ENCODE measurements at regions not wholly inside any gene's neighbourhood (a gene's known extent, or its start where the extent isn't known, plus 50 kb on each side); places are given as distances from the start of the nearest gene placed in this dataset.
"Not testable (repeated sequence)": the region's sequence is repeated elsewhere in the genome, so short reads cannot be mapped to it uniquely, and the experiment has no call there.

DNA sequence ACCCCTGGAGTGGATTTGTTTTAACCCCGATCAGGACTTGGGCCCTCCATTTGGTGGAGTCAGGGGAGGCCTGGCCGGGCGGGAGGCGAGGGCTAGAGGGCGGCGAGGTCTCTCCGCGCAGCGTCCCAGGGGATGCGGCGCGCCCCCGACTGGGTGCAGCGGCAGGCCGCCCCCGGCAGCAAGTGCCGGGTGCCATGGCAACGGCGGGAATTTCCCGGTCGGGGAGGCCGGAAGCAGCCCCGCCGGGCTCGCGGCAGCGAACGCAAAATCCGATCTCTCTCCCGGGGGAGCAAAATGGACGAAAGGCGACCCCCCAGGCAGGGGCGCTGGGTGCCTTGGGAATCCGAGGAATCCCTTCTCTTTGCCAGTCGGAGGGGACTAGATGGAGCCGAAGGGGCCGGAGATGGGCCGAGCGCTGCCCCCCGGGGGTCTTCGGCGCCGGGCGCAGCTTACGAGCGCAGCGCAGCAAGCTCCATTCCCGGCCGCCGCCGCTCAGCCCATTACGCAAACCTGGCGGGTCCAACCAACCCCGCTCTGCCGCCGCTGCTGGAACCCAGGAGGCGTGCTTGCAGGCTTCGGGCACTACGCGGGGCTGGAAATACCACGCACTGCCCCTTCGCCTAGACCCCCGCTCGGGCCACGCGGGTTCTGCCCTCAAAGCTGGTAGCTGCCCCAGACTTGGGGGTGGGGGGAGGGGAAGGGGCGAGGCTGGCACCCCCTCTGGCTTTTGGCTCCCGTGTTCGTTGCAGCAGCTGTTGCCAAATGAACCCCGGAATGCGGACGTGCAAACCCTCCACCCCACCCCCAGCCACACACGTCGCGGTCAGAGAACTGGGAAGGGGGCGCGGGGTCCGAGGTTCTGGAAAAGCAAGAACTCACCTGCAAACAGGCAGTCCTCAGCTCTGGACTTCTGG is 73.7 kb upstream of the NBPF8 start:
- H3K27me3 ChIP-seq (ENCODE audit: insufficient read depth, low read length, poor library complexity); H3K4me1 ChIP-seq (ENCODE audit: control insufficient read depth, low read depth, low read length); H3K36me3 ChIP-seq (ENCODE audit: control insufficient read depth, insufficient read depth, low read length); H2BK15ac ChIP-seq (replicated peaks; ENCODE audit: low read depth); H3K23ac ChIP-seq (ENCODE audit: low read length); H3K79me1 ChIP-seq (ENCODE audit: low read length); DNase-seq; H3K4me2 ChIP-seq (ENCODE audit: low read length); H2BK5ac ChIP-seq (ENCODE audit: low read length); H4K5ac ChIP-seq (ENCODE audit: low read length); H3K4ac ChIP-seq (ENCODE audit: low read depth, low read length); H3K4me3 ChIP-seq (ENCODE audit: low read length); H3K27ac ChIP-seq (ENCODE audit: low read depth, low read length); H4K8ac ChIP-seq (ENCODE audit: low read depth, low read length); H3K9ac ChIP-seq (ENCODE audit: low read length); H2BK120ac ChIP-seq (ENCODE audit: low read depth, low read length); H3K18ac ChIP-seq (ENCODE audit: low read length); H3K56ac ChIP-seq (ENCODE audit: low read length); H2AK5ac ChIP-seq (ENCODE audit: low read length); H3K79me2 ChIP-seq (ENCODE audit: control insufficient read depth, insufficient read depth, low read length): not testable (repeated sequence)
- WGBS (ENCODE audit: extremely low coverage, insufficient coverage, low lambda C conversion rate) = no CpG with 5 or more reads among the region's 78 CpGs

- not testable (repeated sequence) for H3K56ac ChIP-seq (ENCODE audit: low read length); H3K79me1 ChIP-seq (ENCODE audit: low read length)
Observed at GRCh38 chr1:120315738-120316137, 99.1 kb upstream of the NBPF8 start.

GRCh38 chr1:120311930-120312329 is 102.9 kb upstream of the NBPF8 start:
- not testable (repeated sequence) for H4K5ac ChIP-seq (ENCODE audit: low read length); H3K4me3 ChIP-seq (ENCODE audit: low read length); H2BK120ac ChIP-seq (ENCODE audit: low read depth, low read length); DNase-seq; H3K4ac ChIP-seq (ENCODE audit: low read depth, low read length); H3K9ac ChIP-seq (ENCODE audit: low read length); H4K8ac ChIP-seq (ENCODE audit: low read depth, low read length); H2BK15ac ChIP-seq (replicated peaks; ENCODE audit: low read depth); H2AK5ac ChIP-seq (ENCODE audit: low read length); H3K79me2 ChIP-seq (ENCODE audit: control insufficient read depth, insufficient read depth, low read length); H3K27me3 ChIP-seq (ENCODE audit: insufficient read depth, low read length, poor library complexity); H2BK5ac ChIP-seq (ENCODE audit: low read length); H3K79me1 ChIP-seq (ENCODE audit: low read length); H3K4me2 ChIP-seq (ENCODE audit: low read length); H3K56ac ChIP-seq (ENCODE audit: low read length); H3K27ac ChIP-seq (ENCODE audit: low read depth, low read length); H3K36me3 ChIP-seq (ENCODE audit: control insufficient read depth, insufficient read depth, low read length); H3K18ac ChIP-seq (ENCODE audit: low read length); H3K23ac ChIP-seq (ENCODE audit: low read length); H3K4me1 ChIP-seq (ENCODE audit: control insufficient read depth, low read depth, low read length)
- WGBS (ENCODE audit: extremely low coverage, insufficient coverage, low lambda C conversion rate) = no CpG with 5 or more reads among the region's 2 CpGs

More at GRCh38 chr1:120315738-120316137, 99.1 kb upstream of the NBPF8 start:
- not testable (repeated sequence) for H2BK15ac ChIP-seq (replicated peaks; ENCODE audit: low read depth); H3K9ac ChIP-seq (ENCODE audit: low read length); H3K36me3 ChIP-seq (ENCODE audit: control insufficient read depth, insufficient read depth, low read length); H3K27me3 ChIP-seq (ENCODE audit: insufficient read depth, low read length, poor library complexity); H3K79me2 ChIP-seq (ENCODE audit: control insufficient read depth, insufficient read depth, low read length); H4K5ac ChIP-seq (ENCODE audit: low read length); H4K8ac ChIP-seq (ENCODE audit: low read depth, low read length); H3K23ac ChIP-seq (ENCODE audit: low read length); H2AK5ac ChIP-seq (ENCODE audit: low read length); H3K18ac ChIP-seq (ENCODE audit: low read length); H3K4me2 ChIP-seq (ENCODE audit: low read length); H2BK5ac ChIP-seq (ENCODE audit: low read length); H3K4me3 ChIP-seq (ENCODE audit: low read length); H2BK120ac ChIP-seq (ENCODE audit: low read depth, low read length); H3K27ac ChIP-seq (ENCODE audit: low read depth, low read length); H3K4me1 ChIP-seq (ENCODE audit: control insufficient read depth, low read depth, low read length); DNase-seq; H3K4ac ChIP-seq (ENCODE audit: low read depth, low read length)
- WGBS (ENCODE audit: extremely low coverage, insufficient coverage, low lambda C conversion rate) = no CpG with 5 or more reads among the region's 2 CpGs

DNA sequence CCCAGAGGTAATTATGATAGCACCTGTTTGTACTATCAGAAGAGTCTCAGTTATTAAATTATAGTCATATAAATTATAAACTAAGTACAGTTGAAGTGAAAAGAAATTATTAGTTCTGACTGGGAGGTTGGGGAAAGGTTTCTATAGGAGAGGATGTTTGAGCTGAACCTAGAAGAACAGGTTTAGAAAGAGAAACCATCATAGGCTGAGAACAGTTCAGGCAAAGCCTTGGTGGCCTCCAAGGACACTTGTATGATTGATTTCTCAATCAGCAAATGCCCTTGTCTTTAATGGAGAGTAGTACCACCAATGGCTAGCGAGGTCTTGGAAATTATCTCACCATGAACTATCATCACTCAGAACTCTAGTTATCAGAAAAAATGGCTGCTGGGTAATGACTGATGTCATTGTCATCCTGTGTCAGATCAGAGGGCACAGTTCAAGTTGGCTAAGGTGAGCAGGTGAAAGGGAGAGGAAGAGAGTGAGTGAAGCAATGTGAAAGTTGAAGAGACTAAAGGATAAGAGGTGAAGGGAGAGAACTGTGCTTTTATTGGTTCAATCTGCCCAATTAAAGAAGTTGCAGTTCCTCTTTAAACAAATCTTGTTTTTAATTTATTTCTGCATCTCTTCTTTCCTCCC is 105.8 kb upstream of the NBPF8 start:
- not testable (repeated sequence) for H3K23ac ChIP-seq (ENCODE audit: low read length); H3K27me3 ChIP-seq (ENCODE audit: insufficient read depth, low read length, poor library complexity); H3K27ac ChIP-seq (ENCODE audit: low read depth, low read length); H2BK120ac ChIP-seq (ENCODE audit: low read depth, low read length); H3K9ac ChIP-seq (ENCODE audit: low read length); H3K4me1 ChIP-seq (ENCODE audit: control insufficient read depth, low read depth, low read length); H3K18ac ChIP-seq (ENCODE audit: low read length); H4K8ac ChIP-seq (ENCODE audit: low read depth, low read length); H3K4me2 ChIP-seq (ENCODE audit: low read length); H3K36me3 ChIP-seq (ENCODE audit: control insufficient read depth, insufficient read depth, low read length); H3K4ac ChIP-seq (ENCODE audit: low read depth, low read length); H3K4me3 ChIP-seq (ENCODE audit: low read length); DNase-seq; H3K79me2 ChIP-seq (ENCODE audit: control insufficient read depth, insufficient read depth, low read length); H2BK15ac ChIP-seq (replicated peaks; ENCODE audit: low read depth); H2BK5ac ChIP-seq (ENCODE audit: low read length); H3K56ac ChIP-seq (ENCODE audit: low read length); H3K79me1 ChIP-seq (ENCODE audit: low read length); H2AK5ac ChIP-seq (ENCODE audit: low read length); H4K5ac ChIP-seq (ENCODE audit: low read length)
- WGBS (ENCODE audit: extremely low coverage, insufficient coverage, low lambda C conversion rate) = no CpG with 5 or more reads among the region's 1 CpG

DNA sequence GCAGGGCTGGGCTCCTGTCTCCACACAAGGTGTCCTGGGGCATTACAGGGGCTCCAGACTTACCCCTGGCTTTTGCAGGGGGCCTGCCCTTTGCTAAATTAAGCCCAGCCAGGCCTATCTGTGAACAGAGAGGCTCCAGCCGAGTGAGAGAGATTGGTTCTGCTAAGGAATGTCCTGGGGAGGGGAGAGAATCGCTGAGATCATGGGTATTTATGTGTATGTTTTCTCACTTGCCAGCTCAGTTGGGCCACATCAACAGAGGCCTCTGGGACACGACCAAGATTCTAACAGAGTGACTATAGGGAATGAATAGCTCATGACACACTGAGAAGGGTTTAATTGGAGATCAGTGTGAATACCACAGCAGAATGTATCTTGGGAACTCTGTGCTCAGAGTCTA is 109.8 kb upstream of the NBPF8 start:
- H3K27ac ChIP-seq (ENCODE audit: low read depth, low read length); H3K4me3 ChIP-seq (ENCODE audit: low read length): not testable (repeated sequence)
- WGBS (ENCODE audit: extremely low coverage, insufficient coverage, low lambda C conversion rate) = no CpG with 5 or more reads among the region's 3 CpGs

More for the DNA sequence above, 109.8 kb upstream of the NBPF8 start:
- not testable (repeated sequence) for H2BK5ac ChIP-seq (ENCODE audit: low read length); H4K5ac ChIP-seq (ENCODE audit: low read length); H3K56ac ChIP-seq (ENCODE audit: low read length); DNase-seq; H3K23ac ChIP-seq (ENCODE audit: low read length); H2BK15ac ChIP-seq (replicated peaks; ENCODE audit: low read depth); H3K4me1 ChIP-seq (ENCODE audit: control insufficient read depth, low read depth, low read length); H2AK5ac ChIP-seq (ENCODE audit: low read length); H3K79me2 ChIP-seq (ENCODE audit: control insufficient read depth, insufficient read depth, low read length); H3K79me1 ChIP-seq (ENCODE audit: low read length); H3K27me3 ChIP-seq (ENCODE audit: insufficient read depth, low read length, poor library complexity); H4K8ac ChIP-seq (ENCODE audit: low read depth, low read length); H3K9ac ChIP-seq (ENCODE audit: low read length); H3K4me2 ChIP-seq (ENCODE audit: low read length); H3K36me3 ChIP-seq (ENCODE audit: control insufficient read depth, insufficient read depth, low read length); H3K4ac ChIP-seq (ENCODE audit: low read depth, low read length); H2BK120ac ChIP-seq (ENCODE audit: low read depth, low read length); H3K18ac ChIP-seq (ENCODE audit: low read length)
